Thymus (tissue), 11 donors: ENCODE measurements at regions not wholly inside any gene's neighbourhood (a gene's known extent, or its start where the extent isn't known, plus 50 kb on each side); places are given as distances from the start of the nearest gene placed in this dataset.

Experiments
- DNase-seq, 9 donors: peaks; one replicate each; pipeline ENCODE4 v3.0.0-alpha.2; 2013; ENCODE audit warnings: low spot score in 9 of 9, low read depth in 6 of 9, missing footprints in 1 of 9
- H3K27ac ChIP-seq, 2 donors: one replicate each; pipeline ENCODE4 v1.5.1; 2013; ENCODE audit warnings: control low read depth in 1 of 2, low read depth in 1 of 2, low read length in 1 of 2, mild to moderate bottlenecking in 1 of 2, moderate library complexity in 1 of 2
- H3K27me3 ChIP-seq, 2 donors: one replicate each; pipeline ENCODE4 v1.5.1; 2013; ENCODE audit warnings: low read length in 1 of 2; ENCODE audit not compliant: control insufficient read depth in 2 of 2, insufficient read depth in 1 of 2
- H3K36me3 ChIP-seq, 2 donors: one replicate each; pipeline ENCODE4 v1.5.1; 2013; ENCODE audit warnings: low read length in 1 of 2, mild to moderate bottlenecking in 1 of 2, moderate library complexity in 1 of 2; ENCODE audit not compliant: control insufficient read depth in 2 of 2, insufficient read depth in 2 of 2
- H3K4me1 ChIP-seq, 2 donors: one replicate each; pipeline ENCODE4 v1.5.1; 2013; ENCODE audit warnings: low read length in 2 of 2; ENCODE audit not compliant: control insufficient read depth in 2 of 2, insufficient read depth in 2 of 2
- H3K4me3 ChIP-seq, 2 donors: one replicate each; pipeline ENCODE4 v1.5.1; 2013; ENCODE audit warnings: low read length in 2 of 2, control low read depth in 1 of 2, mild to moderate bottlenecking in 1 of 2
- H3K9me3 ChIP-seq, 2 donors: one replicate each; pipeline ENCODE4 v1.5.1; 2013; ENCODE audit warnings: low read length in 1 of 2, mild to moderate bottlenecking in 1 of 2; ENCODE audit not compliant: control insufficient read depth in 2 of 2, insufficient read depth in 1 of 2
- WGBS: extraction: QIAGEN DNeasy Blood & Tissue Kit; methylation state at CpG from one replicate; pipeline ENCODE4 v1.1.7; 2013; 5-methylcytosine and 5-hydroxymethylcytosine counted together
- donor health status: healthy.

GRCh38 chr15:94031072-94031471 lies 200.3 kb upstream of the MCTP2 start:
- WGBS, result 95% methylated on average over 1 of the region's 1 CpG
- no peaks in the 10 kb centered on the region for H3K36me3 ChIP-seq

GRCh38 chr15:94029495-94029894 lies 201.9 kb upstream of the MCTP2 start:
- no peaks in the 10 kb centered on the region for H3K4me1 ChIP-seq
- H3K27me3 ChIP-seq, result no peaks in the 10 kb centered on the region
- no peaks in the 10 kb centered on the region for H3K36me3 ChIP-seq
- no peak for DNase-seq
- no peak overlapping the region for H3K27ac ChIP-seq
- H3K4me3 ChIP-seq, result no peak overlapping the region
- 81% methylated on average over 1 of the region's 1 CpG for WGBS
- H3K9me3 ChIP-seq, result no peaks in the 10 kb centered on the region

More at GRCh38 chr15:94031072-94031471, 200.3 kb upstream of the MCTP2 start:
- Histone ChIP-seq H3K27ac (no peak overlapping the region), H3K4me3 (no peak overlapping the region), H3K4me1 (no peaks in the 10 kb centered on the region), H3K27me3 (no peaks in the 10 kb centered on the region), H3K9me3 (no peaks in the 10 kb centered on the region)
- no peak for DNase-seq

GRCh38 chr15:94028809-94029208 lies 202.6 kb upstream of the MCTP2 start:
- no peak for DNase-seq
- no peaks in the 10 kb centered on the region for H3K4me1 ChIP-seq
- H3K27me3 ChIP-seq, result no peaks in the 10 kb centered on the region
- no peak overlapping the region for H3K4me3 ChIP-seq
- no peaks in the 10 kb centered on the region for H3K36me3 ChIP-seq
- no peaks in the 10 kb centered on the region for H3K9me3 ChIP-seq
- H3K27ac ChIP-seq, result no peak overlapping the region
- 98% methylated on average over 6 of the region's 6 CpGs for WGBS

GRCh38 chr15:94028121-94028520 lies 203.2 kb upstream of the MCTP2 start:
- no peaks in the 10 kb centered on the region for H3K27me3 ChIP-seq
- H3K36me3 ChIP-seq, result no peaks in the 10 kb centered on the region
- H3K9me3 ChIP-seq, result no peaks in the 10 kb centered on the region
- H3K27ac ChIP-seq, result no peak overlapping the region
- DNase-seq, result no peak
- H3K4me3 ChIP-seq, result no peak overlapping the region
- 89% methylated on average over 3 of the region's 3 CpGs for WGBS
- H3K4me1 ChIP-seq, result no peaks in the 10 kb centered on the region

GRCh38 chr15:94027581-94027980 lies 203.8 kb upstream of the MCTP2 start:
- no peaks in the 10 kb centered on the region for H3K9me3 ChIP-seq
- 88% methylated on average over 1 of the region's 1 CpG for WGBS
- DNase-seq, result no peak
- no peak overlapping the region for H3K4me3 ChIP-seq
- H3K4me1 ChIP-seq, result no peaks in the 10 kb centered on the region
- H3K27ac ChIP-seq, result no peak overlapping the region
- no peaks in the 10 kb centered on the region for H3K27me3 ChIP-seq
- H3K36me3 ChIP-seq, result no peaks in the 10 kb centered on the region

- H3K4me3 ChIP-seq, result no peak overlapping the region
- WGBS, result 84% methylated on average over 2 of the region's 2 CpGs
- H3K36me3 ChIP-seq, result no peaks in the 10 kb centered on the region
- no peaks in the 10 kb centered on the region for H3K27me3 ChIP-seq
- no peak for DNase-seq
- H3K4me1 ChIP-seq, result no peaks in the 10 kb centered on the region
- H3K9me3 ChIP-seq, result no peaks in the 10 kb centered on the region
- no peak overlapping the region for H3K27ac ChIP-seq
Measured at GRCh38 chr15:94026458-94027304, 204.7 kb upstream of the MCTP2 start.

- WGBS, result 96% methylated on average over 4 of the region's 4 CpGs
- Histone ChIP-seq H3K27me3 (no peaks in the 10 kb centered on the region), H3K4me1 (no peaks in the 10 kb centered on the region), H3K9me3 (no peaks in the 10 kb centered on the region), H3K27ac (no peak overlapping the region), H3K36me3 (no peaks in the 10 kb centered on the region), H3K4me3 (no peak overlapping the region)
- DNase-seq, result no peak
Measured at GRCh38 chr15:94023531-94023930, 207.8 kb upstream of the MCTP2 start.

- Histone ChIP-seq H3K4me3 (no peak overlapping the region), H3K27ac (no peak overlapping the region), H3K9me3 (no peaks in the 10 kb centered on the region), H3K27me3 (no peaks in the 10 kb centered on the region), H3K4me1 (no peaks in the 10 kb centered on the region), H3K36me3 (no peaks in the 10 kb centered on the region)
- no peak for DNase-seq
- 95% methylated on average over 5 of the region's 5 CpGs for WGBS
Measured at GRCh38 chr15:94021621-94022320, 209.6 kb upstream of the MCTP2 start.

- Histone ChIP-seq H3K27me3 (no peaks in the 10 kb centered on the region), H3K9me3 (no peaks in the 10 kb centered on the region), H3K4me3 (no peak overlapping the region), H3K36me3 (no peaks in the 10 kb centered on the region), H3K4me1 (no peaks in the 10 kb centered on the region), H3K27ac (no peak overlapping the region)
- DNase-seq, result no peak
- 97% methylated on average over 11 of the region's 11 CpGs for WGBS
Measured at GRCh38 chr15:94019062-94019461, 212.3 kb upstream of the MCTP2 start.
